Kidney (tissue), 13 donors: ENCODE measurements at regions not wholly inside any gene's neighbourhood (a gene's known extent, or its start where the extent isn't known, plus 50 kb on each side); places are given as distances from the start of the nearest gene placed in this dataset.

Source experiments
- DNase-seq, 5 donors: peaks; one replicate each; pipeline ENCODE4 v3.0.0-alpha.2; 2013 to 2020
- FAIRE-seq: peaks from 2 replicates; lab custom pipeline; 2012; peaks lifted over from hg19 to GRCh38; lab: Jason Lieb, UNC
- H3K27ac ChIP-seq, 2 donors: one replicate each; pipeline ENCODE4 v1.7.0; 2013; ENCODE audit warnings: low read depth in 2 of 2, low read length in 2 of 2, inconsistent platforms in 1 of 2
- H3K27me3 ChIP-seq: one replicate; pipeline ENCODE4 v1.7.1; 2013; ENCODE audit warnings: low read length, inconsistent platforms; ENCODE audit not compliant: control insufficient read depth, insufficient read depth
- H3K36me3 ChIP-seq, 3 donors: one replicate each; pipeline versions ENCODE4 v1.7.0 to v1.7.1; 2013; ENCODE audit warnings: low read length in 3 of 3, control low read depth in 1 of 3, inconsistent platforms in 1 of 3; ENCODE audit not compliant: insufficient read depth in 3 of 3, control insufficient read depth in 2 of 3
- H3K4me1 ChIP-seq, 3 donors: one replicate each; pipeline versions ENCODE4 v1.7.0 to v1.7.1; 2013; ENCODE audit warnings: low read length in 3 of 3, inconsistent platforms in 1 of 3, low read depth in 1 of 3; ENCODE audit not compliant: control insufficient read depth in 2 of 3, insufficient read depth in 2 of 3
- H3K4me3 ChIP-seq, 3 donors: one replicate each; pipeline versions ENCODE4 v1.7.0 to v1.8.1; 2013; ENCODE audit warnings: low read length in 3 of 3, control low read depth in 1 of 3, inconsistent platforms in 1 of 3
- H3K9ac ChIP-seq, 3 donors: one replicate each; pipeline versions ENCODE4 v1.7.0 to v1.7.1; 2013; ENCODE audit warnings: low read length in 3 of 3, control low read depth in 1 of 3, inconsistent platforms in 1 of 3
- H3K9me3 ChIP-seq, 3 donors: one replicate each; pipeline versions ENCODE4 v1.7.0 to v1.7.1; 2013; ENCODE audit warnings: low read length in 3 of 3, control low read depth in 1 of 3, inconsistent platforms in 1 of 3; ENCODE audit not compliant: control insufficient read depth in 2 of 3, insufficient read depth in 1 of 3
- intact Hi-C: fragments of 100-400 bp; cut with DNase I; formaldehyde crosslinking; loops from one replicate; pipeline ENCODE4 v1.11.1; 2022
- TF ChIP-seq, protein P1 (sequence below): IDR thresholded peaks from 3 replicates; pipeline ENCODE4 v1.5.1; 2012; ENCODE audit warnings: mild to moderate bottlenecking, moderate library complexity, borderline replicate concordance; ENCODE audit not compliant: insufficient read depth; ENCODE audit errors: extremely low read depth
- donor health status: control.
- donor health status: control.
- donor health status: control.
- donor health status: control.
- donor health status: control.
- donor health status: DM: yes; HTN: yes; CAD: no.
- donor health status: Normal renal cell carcinoma (clear cell type).

DNA sequence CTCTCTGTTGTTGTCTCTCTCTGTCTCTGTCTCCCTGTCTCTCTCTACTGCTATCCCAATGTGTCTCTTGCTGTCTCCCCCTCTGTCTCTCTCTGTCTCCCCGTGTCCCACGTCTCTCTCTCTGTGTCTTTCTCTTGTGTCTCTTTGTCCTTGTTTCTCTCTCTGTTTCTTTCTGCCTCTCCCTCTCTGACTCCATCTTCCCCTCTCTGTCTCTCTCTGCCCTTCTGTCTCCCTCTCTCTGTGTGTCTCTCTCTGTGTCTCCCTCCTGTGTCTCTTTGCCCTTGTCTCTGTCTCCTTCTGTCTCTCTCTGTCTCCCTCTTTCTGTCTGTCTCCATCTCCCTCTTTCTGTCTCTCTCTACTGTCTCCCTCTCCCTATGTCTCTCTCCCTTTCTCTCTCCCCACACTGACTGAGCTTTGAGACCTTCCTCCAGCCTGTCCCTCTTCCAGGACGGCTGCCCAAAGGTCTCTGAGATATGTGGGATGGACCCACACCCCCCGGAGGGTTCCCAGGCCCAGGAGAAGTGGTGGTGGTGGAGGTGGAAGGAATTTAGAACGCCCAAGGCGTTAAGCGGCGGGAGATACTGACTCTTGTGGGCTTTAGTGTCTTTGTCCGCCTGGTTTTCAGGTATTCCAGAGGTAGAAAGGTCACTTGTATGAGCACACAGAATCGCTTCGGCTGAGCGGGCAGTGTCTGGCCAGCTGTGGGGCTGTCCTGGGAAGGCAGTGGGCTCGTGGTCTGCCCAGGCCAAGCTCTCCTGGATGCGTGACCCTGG, 65.5 kb upstream of the CCND1 start:
- no peak for DNase-seq
- no peak overlapping the region for H3K4me3 ChIP-seq
- intact Hi-C loops: no loop called here
- TF ChIP-seq, protein P1, sequence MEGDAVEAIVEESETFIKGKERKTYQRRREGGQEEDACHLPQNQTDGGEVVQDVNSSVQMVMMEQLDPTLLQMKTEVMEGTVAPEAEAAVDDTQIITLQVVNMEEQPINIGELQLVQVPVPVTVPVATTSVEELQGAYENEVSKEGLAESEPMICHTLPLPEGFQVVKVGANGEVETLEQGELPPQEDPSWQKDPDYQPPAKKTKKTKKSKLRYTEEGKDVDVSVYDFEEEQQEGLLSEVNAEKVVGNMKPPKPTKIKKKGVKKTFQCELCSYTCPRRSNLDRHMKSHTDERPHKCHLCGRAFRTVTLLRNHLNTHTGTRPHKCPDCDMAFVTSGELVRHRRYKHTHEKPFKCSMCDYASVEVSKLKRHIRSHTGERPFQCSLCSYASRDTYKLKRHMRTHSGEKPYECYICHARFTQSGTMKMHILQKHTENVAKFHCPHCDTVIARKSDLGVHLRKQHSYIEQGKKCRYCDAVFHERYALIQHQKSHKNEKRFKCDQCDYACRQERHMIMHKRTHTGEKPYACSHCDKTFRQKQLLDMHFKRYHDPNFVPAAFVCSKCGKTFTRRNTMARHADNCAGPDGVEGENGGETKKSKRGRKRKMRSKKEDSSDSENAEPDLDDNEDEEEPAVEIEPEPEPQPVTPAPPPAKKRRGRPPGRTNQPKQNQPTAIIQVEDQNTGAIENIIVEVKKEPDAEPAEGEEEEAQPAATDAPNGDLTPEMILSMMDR: no peak
- H3K36me3 ChIP-seq: no peaks in the 10 kb centered on the region
- no peaks in the 10 kb centered on the region for H3K27me3 ChIP-seq
- FAIRE-seq: no peak
- no peaks in the 10 kb centered on the region for H3K4me1 ChIP-seq
- no peak overlapping the region for H3K9ac ChIP-seq
- H3K9me3 ChIP-seq: no peaks in the 10 kb centered on the region
- no peak overlapping the region for H3K27ac ChIP-seq

DNA sequence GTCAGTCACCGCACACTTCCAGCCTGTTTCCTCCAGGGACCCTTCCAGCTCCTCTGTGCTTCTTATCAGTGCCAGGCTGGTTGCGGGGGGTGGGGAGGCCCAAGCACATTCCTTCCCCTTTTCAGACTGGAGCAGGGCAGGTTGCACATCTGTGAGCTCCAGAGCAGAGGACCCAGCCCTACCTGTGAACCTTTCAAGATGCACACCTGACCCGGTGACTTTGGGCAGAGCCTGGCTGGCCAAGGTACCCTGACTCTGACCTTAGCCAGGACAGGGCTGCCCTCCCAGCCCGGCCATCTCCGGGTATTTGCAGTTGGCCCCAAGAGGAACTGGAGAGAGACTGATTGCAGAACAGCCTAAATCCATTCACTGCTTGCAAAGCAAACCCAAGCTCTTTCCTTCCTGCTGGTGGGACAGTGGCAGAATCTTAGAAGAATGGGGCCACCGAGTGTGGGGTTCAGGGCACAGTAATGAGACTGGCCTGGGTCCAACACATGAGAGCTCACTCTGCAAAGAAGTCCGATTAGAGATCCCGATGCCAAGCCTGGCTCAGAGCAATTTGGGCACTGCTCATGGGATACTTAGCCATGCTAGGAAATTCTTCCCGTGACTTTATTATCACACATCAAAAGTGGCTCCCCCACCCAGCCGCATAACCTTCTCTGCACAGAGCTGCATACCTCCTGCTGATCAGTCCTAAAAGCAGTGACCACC, 64.7 kb upstream of the CCND1 start:
- Histone ChIP-seq H3K27ac (no peak overlapping the region), H3K9me3 (no peaks in the 10 kb centered on the region), H3K4me1 (no peaks in the 10 kb centered on the region), H3K9ac (no peak overlapping the region), H3K36me3 (no peaks in the 10 kb centered on the region), H3K27me3 (no peaks in the 10 kb centered on the region), H3K4me3 (no peak overlapping the region)
- TF ChIP-seq, protein P1: no peak
- DNase-seq (no peak), FAIRE-seq (no peak)
- intact Hi-C loops: no loop called here

DNA sequence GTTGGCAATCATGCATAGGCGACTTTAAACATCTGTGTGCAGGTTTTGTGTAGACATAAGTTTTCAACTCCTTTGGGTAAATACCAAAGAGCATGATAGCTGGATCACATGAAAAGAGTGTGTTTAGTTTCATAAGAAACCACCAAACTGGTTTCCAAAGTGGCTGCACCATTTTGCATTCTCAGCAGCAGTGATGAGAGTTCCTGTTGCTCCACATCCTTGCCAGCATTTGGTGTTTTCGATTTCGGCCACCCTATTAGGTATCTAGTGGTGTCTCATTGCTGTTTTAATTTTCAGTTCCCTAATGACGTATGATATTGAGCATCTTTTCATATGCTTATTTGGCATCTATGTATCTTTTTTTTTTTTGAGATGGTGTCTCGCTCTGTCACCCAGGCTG, 62.8 kb upstream of the CCND1 start:
- no peak for FAIRE-seq

More for the DNA sequence above, 62.8 kb upstream of the CCND1 start:
- Histone ChIP-seq H3K27me3 (no peaks in the 10 kb centered on the region), H3K4me1 (no peaks in the 10 kb centered on the region), H3K9me3 (no peaks in the 10 kb centered on the region), H3K4me3 (no peak overlapping the region), H3K27ac (no peak overlapping the region), H3K9ac (no peak overlapping the region), H3K36me3 (no peaks in the 10 kb centered on the region)
- TF ChIP-seq, protein P1: no peak
- intact Hi-C loops: no loop called here
- DNase-seq: no peak
